ENCODE measurements at regions not wholly inside any gene's neighbourhood (a gene's known extent, or its start where the extent isn't known, plus 50 kb on each side); places are given as distances from the start of the nearest gene placed in this dataset.
A peak's percentile ranks its signal among the peaks of the same experiment; 100 is the strongest.

GRCh38 chr2:60674524-60675165 is 81.4 kb upstream of the PAPOLG start:
- DNase-seq, result peak; percentile 56 to 68 (median 65)
- Mint-ChIP-seq H3K4me1 (no peaks in the 10 kb centered on the region), H3K27me3 (peaks cover 26% of the 10 kb centered on the region)

DNA sequence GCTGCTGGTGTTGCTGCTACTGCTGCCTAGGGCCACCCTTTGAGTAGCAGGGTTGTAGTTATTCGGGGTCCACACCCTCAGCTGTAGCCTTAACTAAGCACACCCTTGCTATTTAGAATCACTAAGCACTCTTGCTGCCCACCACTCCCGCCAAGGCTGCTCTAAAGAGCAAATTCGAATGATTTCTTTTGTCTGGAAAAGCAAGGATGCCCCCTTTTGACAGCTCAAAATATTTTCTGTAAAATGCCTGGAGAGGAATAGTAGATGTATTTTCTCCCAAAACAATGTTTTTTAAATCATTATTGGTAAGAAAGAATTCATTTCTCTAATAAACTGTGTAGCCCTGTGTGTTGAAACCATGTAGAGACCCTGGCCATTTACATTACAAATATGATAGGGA is 80.8 kb upstream of the PAPOLG start:
- no peaks in the 10 kb centered on the region for H3K4me1 Mint-ChIP-seq
- no peak for DNase-seq
- ATAC-seq, result no peak
- H3K27me3 Mint-ChIP-seq, result peaks cover 32% of the 10 kb centered on the region
- H3K27ac Mint-ChIP-seq, result no peak overlapping the region
- no peaks in the 10 kb centered on the region for H3K9me3 ChIP-seq (ENCODE audit: control insufficient read depth, low read length, poor library complexity, severe bottlenecking)
- no peaks in the 10 kb centered on the region for H3K36me3 Mint-ChIP-seq (ENCODE audit: low read depth)
- no peak overlapping the region for H3K4me3 Mint-ChIP-seq

More at GRCh38 chr2:60674524-60675165, 81.4 kb upstream of the PAPOLG start:
- Mint-ChIP-seq H3K36me3 (ENCODE audit: low read depth) (no peaks in the 10 kb centered on the region), H3K27ac (no peak overlapping the region), H3K4me3 (no peak overlapping the region)
- H3K9me3 ChIP-seq (ENCODE audit: control insufficient read depth, low read length, poor library complexity, severe bottlenecking), result no peaks in the 10 kb centered on the region
- peak; percentile 97 for ATAC-seq

DNA sequence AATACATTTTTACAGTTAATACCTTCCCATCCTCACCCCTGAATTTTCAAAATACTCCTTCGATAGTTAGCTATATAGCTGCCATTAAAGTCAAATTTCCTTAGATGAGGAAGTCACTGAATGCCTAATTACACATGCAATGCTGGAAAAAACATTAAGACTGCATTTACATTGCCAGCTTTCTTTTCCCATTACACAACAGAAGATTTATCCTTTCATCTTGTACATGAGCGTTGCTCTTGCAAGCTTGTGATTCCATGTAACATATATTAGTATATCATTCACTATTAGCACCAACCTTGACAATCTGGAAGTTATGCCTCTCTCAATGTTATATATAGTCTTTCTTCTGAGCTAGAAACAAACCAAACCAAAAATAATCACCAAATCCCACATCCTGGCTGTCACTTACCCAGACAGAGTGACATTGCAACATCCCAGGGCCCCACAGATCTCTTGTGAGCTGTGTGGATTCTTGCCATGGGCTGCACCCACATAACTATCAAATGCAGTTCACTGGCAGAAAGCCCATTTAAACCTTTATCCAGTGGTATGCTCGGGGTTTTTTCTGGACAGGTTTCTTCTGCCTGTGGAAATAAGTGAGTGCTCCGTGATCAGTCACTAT is 79.2 kb upstream of the PAPOLG start:
- no peak overlapping the region for H3K4me3 Mint-ChIP-seq
- H3K27ac Mint-ChIP-seq, result no peak overlapping the region
- no peaks in the 10 kb centered on the region for H3K36me3 Mint-ChIP-seq (ENCODE audit: low read depth)
- no peaks in the 10 kb centered on the region for H3K9me3 ChIP-seq (ENCODE audit: control insufficient read depth, low read length, poor library complexity, severe bottlenecking)
- H3K27me3 Mint-ChIP-seq, result peaks cover 33% of the 10 kb centered on the region
- DNase-seq, result no peak
- ATAC-seq, result no peak
- no peaks in the 10 kb centered on the region for H3K4me1 Mint-ChIP-seq

DNA sequence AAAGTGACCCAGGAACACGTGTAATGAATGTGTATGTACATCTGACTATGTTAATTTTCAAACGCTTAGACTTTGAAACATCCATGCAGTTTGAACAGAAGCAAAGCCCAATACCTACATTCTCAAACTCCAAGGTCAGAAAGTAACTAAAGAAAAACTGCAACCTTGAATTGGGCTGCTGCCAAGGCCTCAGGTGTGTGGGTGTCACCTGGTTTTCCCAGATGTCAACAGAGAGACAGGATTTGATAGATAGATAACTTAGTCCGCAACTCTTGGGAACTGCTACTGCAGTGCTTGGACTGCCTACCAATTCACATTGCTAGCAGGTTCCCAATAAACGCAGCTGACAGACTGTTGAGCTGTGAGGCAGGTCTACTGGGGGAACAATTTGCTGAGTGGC is 78.7 kb upstream of the PAPOLG start:
- ATAC-seq (no peak), DNase-seq (no peak)
- peaks cover 38% of the 10 kb centered on the region for H3K27me3 Mint-ChIP-seq
- H3K4me3 Mint-ChIP-seq, result no peak overlapping the region
- no peaks in the 10 kb centered on the region for H3K36me3 Mint-ChIP-seq (ENCODE audit: low read depth)
- no peak overlapping the region for H3K27ac Mint-ChIP-seq
- H3K4me1 Mint-ChIP-seq, result no peaks in the 10 kb centered on the region
- H3K9me3 ChIP-seq (ENCODE audit: control insufficient read depth, low read length, poor library complexity, severe bottlenecking), result no peaks in the 10 kb centered on the region

DNA sequence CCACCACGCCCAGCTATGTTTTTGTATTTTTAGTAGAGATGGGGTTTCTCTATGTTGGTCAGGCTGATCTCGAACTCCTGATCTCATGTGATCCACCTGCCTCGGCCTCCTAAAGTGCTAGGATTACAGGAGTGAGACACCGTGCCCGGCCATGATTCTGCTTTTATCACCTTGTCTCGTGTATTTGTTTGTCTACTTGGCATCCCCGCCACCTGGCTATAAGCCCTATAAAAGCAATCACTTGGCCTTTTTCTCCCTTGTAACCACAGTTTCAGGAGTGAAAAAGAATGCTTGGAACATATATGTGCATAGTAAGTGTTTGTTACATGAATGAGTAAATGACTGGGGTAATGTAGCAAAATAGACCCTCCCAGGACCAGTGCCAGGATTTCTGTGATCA is 77.5 kb upstream of the PAPOLG start:
- Mint-ChIP-seq H3K36me3 (ENCODE audit: low read depth) (no peaks in the 10 kb centered on the region), H3K27me3 (peaks cover 50% of the 10 kb centered on the region), H3K4me3 (no peak overlapping the region), H3K4me1 (no peaks in the 10 kb centered on the region), H3K27ac (no peak overlapping the region)
- no peak for DNase-seq
- H3K9me3 ChIP-seq (ENCODE audit: control insufficient read depth, low read length, poor library complexity, severe bottlenecking), result no peaks in the 10 kb centered on the region
- ATAC-seq, result no peak

DNA sequence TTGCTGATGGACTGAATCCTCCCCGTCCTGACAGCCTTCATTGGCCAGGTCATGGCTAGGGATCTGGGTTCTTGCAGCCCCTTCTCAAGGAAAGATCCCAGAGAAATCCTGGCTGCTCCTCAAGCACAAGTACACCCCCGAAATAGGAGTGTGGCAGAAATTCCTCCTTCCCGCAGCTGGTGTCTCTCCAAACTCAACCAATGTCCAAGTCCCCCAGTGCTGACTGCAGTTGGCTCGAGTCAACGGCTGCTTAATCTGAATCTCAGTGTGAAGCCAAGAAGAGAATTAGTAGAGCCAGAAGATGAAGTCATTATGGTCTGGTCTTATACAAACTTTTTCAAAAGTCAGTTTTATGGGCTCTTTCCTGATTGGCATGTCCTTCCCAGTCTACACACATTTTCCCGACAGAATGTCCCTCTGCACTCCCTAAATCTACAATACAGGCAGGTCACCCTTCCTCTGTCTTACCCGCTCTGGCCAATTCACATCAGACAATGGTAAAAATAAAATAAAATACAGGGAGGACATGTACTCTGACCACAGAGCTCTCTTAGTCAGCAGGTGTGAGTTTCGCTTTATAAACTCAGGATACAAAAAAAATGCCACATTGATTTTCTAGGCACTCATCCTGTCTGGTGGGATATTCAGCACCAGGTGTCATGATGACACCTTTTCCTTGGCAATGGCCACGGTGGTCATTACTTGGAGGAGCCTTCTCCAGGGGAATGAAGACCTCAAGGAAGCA is 76.9 kb upstream of the PAPOLG start:
- DNase-seq (no peak), ATAC-seq (no peak)
- no peak overlapping the region for H3K4me3 Mint-ChIP-seq
- H3K4me1 Mint-ChIP-seq, result no peaks in the 10 kb centered on the region
- no peaks in the 10 kb centered on the region for H3K36me3 Mint-ChIP-seq (ENCODE audit: low read depth)
- H3K9me3 ChIP-seq (ENCODE audit: control insufficient read depth, low read length, poor library complexity, severe bottlenecking), result no peaks in the 10 kb centered on the region
- no peak overlapping the region for H3K27ac Mint-ChIP-seq
- peaks cover 50% of the 10 kb centered on the region for H3K27me3 Mint-ChIP-seq

GRCh38 chr2:60693551-60693950 is 62.5 kb upstream of the PAPOLG start:
- Mint-ChIP-seq H3K4me1 (no peaks in the 10 kb centered on the region), H3K36me3 (ENCODE audit: low read depth) (no peaks in the 10 kb centered on the region), H3K27me3 (peaks cover 21% of the 10 kb centered on the region), H3K27ac (no peak overlapping the region), H3K4me3 (no peak overlapping the region)
- H3K9me3 ChIP-seq (ENCODE audit: control insufficient read depth, low read length, poor library complexity, severe bottlenecking), result no peaks in the 10 kb centered on the region
- ATAC-seq (no peak), DNase-seq (no peak)

DNA sequence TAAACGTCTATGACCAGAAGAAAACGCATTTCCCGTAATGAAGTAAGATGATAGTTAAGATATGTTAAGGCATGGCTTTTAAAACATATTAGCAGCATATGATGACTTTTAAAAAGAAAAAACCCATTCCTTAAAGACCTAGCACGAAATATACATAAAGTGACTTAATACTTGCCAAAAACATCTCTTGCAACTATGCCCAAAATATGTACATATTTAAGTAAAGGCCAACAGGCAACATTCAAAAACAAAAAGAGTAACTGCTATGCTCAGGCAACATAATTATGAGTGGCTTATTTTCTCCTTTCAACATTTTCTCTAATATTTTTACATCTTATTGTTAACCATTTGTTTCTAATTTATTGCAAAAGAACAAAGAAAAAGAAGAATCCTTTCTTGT is 60.3 kb upstream of the PAPOLG start:
- ATAC-seq (no peak), DNase-seq (no peak)
- H3K9me3 ChIP-seq (ENCODE audit: control insufficient read depth, low read length, poor library complexity, severe bottlenecking), result no peaks in the 10 kb centered on the region
- Mint-ChIP-seq H3K27ac (no peak overlapping the region), H3K4me1 (no peaks in the 10 kb centered on the region), H3K27me3 (peaks cover 23% of the 10 kb centered on the region), H3K36me3 (ENCODE audit: low read depth) (no peaks in the 10 kb centered on the region), H3K4me3 (no peak overlapping the region)

DNA sequence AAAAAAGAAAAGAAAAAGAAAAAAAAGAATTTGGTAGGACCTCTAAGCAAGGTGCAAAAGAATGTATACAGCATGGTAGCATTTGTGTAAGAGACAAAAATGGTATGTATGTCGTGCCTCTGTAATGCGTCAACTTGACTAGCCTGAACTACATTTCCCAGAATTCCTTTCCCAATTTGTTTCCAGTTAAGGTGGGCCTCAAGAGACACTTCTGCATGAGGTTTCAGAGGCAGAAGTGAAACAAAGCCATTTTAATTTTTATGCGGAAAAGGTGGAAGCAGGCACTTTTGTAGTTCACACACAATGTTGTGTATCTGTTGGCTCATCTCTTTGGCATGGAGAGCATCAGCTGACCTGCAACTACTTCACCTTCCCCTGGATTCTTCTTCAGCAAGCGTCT is 56.5 kb upstream of the PAPOLG start:
- Mint-ChIP-seq H3K4me3 (no peak overlapping the region), H3K27ac (no peak overlapping the region), H3K4me1 (peaks cover 2% of the 10 kb centered on the region), H3K36me3 (ENCODE audit: low read depth) (no peaks in the 10 kb centered on the region), H3K27me3 (peaks cover 5% of the 10 kb centered on the region)
- no peaks in the 10 kb centered on the region for H3K9me3 ChIP-seq (ENCODE audit: control insufficient read depth, low read length, poor library complexity, severe bottlenecking)
- DNase-seq, result no peak
- no peak for ATAC-seq

DNA sequence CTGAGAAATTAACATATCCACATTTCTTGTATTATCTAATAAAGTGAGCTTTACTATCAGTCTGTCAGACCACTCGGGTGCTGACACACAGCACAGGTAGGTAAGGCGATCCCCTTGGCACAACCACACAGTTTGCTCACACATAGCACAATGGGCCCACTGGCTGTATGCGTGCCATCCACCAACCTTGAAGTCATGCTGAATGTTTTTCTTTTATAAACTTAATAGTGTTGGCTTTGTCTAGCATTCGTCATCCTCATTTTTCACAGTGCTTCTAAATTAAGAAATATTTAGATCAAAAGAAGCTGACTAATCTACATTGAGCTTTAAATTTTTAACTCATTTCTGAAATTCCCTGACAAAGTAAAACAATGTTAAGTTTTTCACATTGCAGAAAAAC is 50.0 kb upstream of the PAPOLG start:
- no peak overlapping the region for H3K27ac Mint-ChIP-seq
- ATAC-seq (no peak), DNase-seq (no peak)
- no peak overlapping the region for H3K4me3 Mint-ChIP-seq
- peaks cover 27% of the 10 kb centered on the region for H3K27me3 Mint-ChIP-seq
- H3K36me3 Mint-ChIP-seq (ENCODE audit: low read depth), result peaks cover 2% of the 10 kb centered on the region
- H3K9me3 ChIP-seq (ENCODE audit: control insufficient read depth, low read length, poor library complexity, severe bottlenecking), result no peaks in the 10 kb centered on the region
- H3K4me1 Mint-ChIP-seq, result peaks cover 13% of the 10 kb centered on the region
